SK-N-SH (cell line): ENCODE measurements at regions not wholly inside any gene's neighbourhood (a gene's known extent, or its start where the extent isn't known, plus 50 kb on each side); places are given as distances from the start of the nearest gene placed in this dataset.

Experiments
- CTCF ChIA-PET: fragments of 300-600, 350-600 bp; formaldehyde crosslinking; extraction: SDS; loops from one replicate; lab custom pipeline; 2021; lab: Yijun Ruan, JAX
- POLR2A ChIA-PET: fragments of 350-600 bp; sonication (Branson Sonifier 250); formaldehyde crosslinking; extraction: SDS; loops from one replicate; lab custom pipeline; 2020; ENCODE audit warnings: antibody characterized with exemption, inconsistent platforms; lab: Yijun Ruan, JAX
- DNase-seq: peaks from one replicate; pipeline ENCODE4 v3.0.0; 2012
- H2AFZ ChIP-seq: fragments of 200-600 bp; sonication (generic); 2 replicates; pipeline ENCODE4 v1.8.1; 2016; ENCODE audit warnings: antibody characterized with exemption, mild to moderate bottlenecking, low read depth
- H3F3A ChIP-seq: fragments of 200-600 bp; sonication (generic); replicated peaks from 2 replicates; pipeline ENCODE3; 2016; ENCODE audit warnings: antibody characterized with exemption, mild to moderate bottlenecking; ENCODE audit not compliant: insufficient read depth
- H3K27ac ChIP-seq, 2 experiments: fragments of 200-500 bp in 1 of 2; fragments of 200-600 bp in 1 of 2; sonication (Bioruptor generic) in 1 of 2; sonication (generic), shearing (Covaris generic) in 1 of 2; 2 replicates each; pipeline versions ENCODE4 v1.5.1 to v1.6.1; 2014 to 2016; ENCODE audit warnings: low read depth in 2 of 2, inconsistent platforms in 1 of 2, low read length in 1 of 2, mild to moderate bottlenecking in 1 of 2, mixed read lengths in 1 of 2
- H3K27me3 ChIP-seq: fragments of 200-600 bp; sonication (generic), shearing (Covaris generic); 2 replicates; pipeline ENCODE4 v1.6.1; 2016; ENCODE audit warnings: mixed run types; ENCODE audit not compliant: insufficient read depth
- H3K36me3 ChIP-seq, 2 experiments: fragments of 200-500 bp in 1 of 2; fragments of 200-600 bp in 1 of 2; sonication (Bioruptor generic) in 1 of 2; sonication (generic) in 1 of 2; replicated peaks in 1 of 2; 2 replicates each; pipeline versions ENCODE3 to v1.5.1; 2014 to 2016; ENCODE audit warnings: low read length in 1 of 2, mild to moderate bottlenecking in 1 of 2; ENCODE audit not compliant: insufficient read depth in 2 of 2, control insufficient read depth in 1 of 2
- H3K4me1 ChIP-seq, 2 experiments: fragments of 200-500 bp in 1 of 2; fragments of 200-600 bp in 1 of 2; sonication (Bioruptor generic) in 1 of 2; sonication (generic), shearing (Covaris generic) in 1 of 2; 2 replicates each; pipeline versions ENCODE4 v1.5.1 to v1.6.1; 2014 to 2016; ENCODE audit warnings: low read depth in 1 of 2, low read length in 1 of 2, mixed run types in 1 of 2; ENCODE audit not compliant: insufficient read depth in 2 of 2, control insufficient read depth in 1 of 2
- H3K4me2 ChIP-seq: fragments of 200-600 bp; sonication (generic), shearing (Covaris generic); 2 replicates; pipeline ENCODE4 v1.6.1; 2017; ENCODE audit warnings: mixed run types
- H3K4me3 ChIP-seq, 2 experiments: fragments of 200-500 bp in 1 of 2; fragments of 200-600 bp in 1 of 2; sonication (Bioruptor generic) in 1 of 2; sonication (generic), shearing (Covaris generic) in 1 of 2; 2 replicates each; pipeline versions ENCODE4 v1.5.1 to v1.8.1; 2014 to 2016; ENCODE audit warnings: low read depth in 2 of 2, inconsistent platforms in 1 of 2, low read length in 1 of 2, mild to moderate bottlenecking in 1 of 2, mixed read lengths in 1 of 2, moderate library complexity in 1 of 2
- H3K79me2 ChIP-seq: fragments of 200-600 bp; sonication (generic); 2 replicates; pipeline ENCODE4 v1.8.1; 2017; ENCODE audit warnings: mild to moderate bottlenecking; ENCODE audit not compliant: insufficient read depth
- H3K9ac ChIP-seq: fragments of 200-600 bp; sonication (generic); 2 replicates; pipeline ENCODE4 v1.6.1; 2017; ENCODE audit warnings: mixed run types
- H3K9me2 ChIP-seq: fragments of 200-600 bp; sonication (generic); 2 replicates; pipeline ENCODE4 v1.6.1; 2017; ENCODE audit warnings: mixed run types
- H3K9me3 ChIP-seq: fragments of 200-600 bp; sonication (generic); 2 replicates; pipeline ENCODE4 v1.6.1; 2017; ENCODE audit warnings: mixed run types, mild to moderate bottlenecking, moderate library complexity
- H4K20me1 ChIP-seq: fragments of 200-600 bp; sonication (generic); 2 replicates; pipeline ENCODE4 v1.6.1; 2017; ENCODE audit warnings: mild to moderate bottlenecking, mixed run types; ENCODE audit not compliant: insufficient read depth
- EZH2phosphoT487 ChIP-seq: fragments of 200-600 bp; sonication (generic); IDR thresholded peaks from 2 replicates; pipeline ENCODE4 v1.6.1; 2017; ENCODE audit warnings: low read depth, mixed run types, mild to moderate bottlenecking, antibody characterized with exemption, moderate library complexity, borderline replicate concordance
- GATA2 ChIP-seq: sonication (generic); formaldehyde crosslinking; IDR thresholded peaks from 2 replicates; pipeline ENCODE4 v1.5.0; 2020; ENCODE audit warnings: mild to moderate bottlenecking, missing genetic modification reagents
- IRF3 ChIP-seq: fragments of 150-350 bp; IDR thresholded peaks from 2 replicates; pipeline ENCODE4 v1.6.1; 2016; ENCODE audit warnings: mild to moderate bottlenecking, low read depth, low read length
- JUND ChIP-seq: IDR thresholded peaks from 2 replicates; pipeline ENCODE4 v1.4.0; 2012
- MEF2A ChIP-seq: IDR thresholded peaks from 2 replicates; pipeline ENCODE4 v1.4.0; 2012; ENCODE audit warnings: low read depth, borderline replicate concordance
- NFIC ChIP-seq: IDR thresholded peaks from 2 replicates; pipeline ENCODE4 v1.4.0; 2012; ENCODE audit warnings: borderline replicate concordance
- POLR2AphosphoS5 ChIP-seq: IDR thresholded peaks from 2 replicates; pipeline ENCODE4 v1.6.1; 2012; ENCODE audit warnings: low read depth, low read length
- SMC3 ChIP-seq: IDR thresholded peaks from 2 replicates; pipeline ENCODE4 v1.6.1; 2012; ENCODE audit warnings: low read depth, low read length, improper control_type of control experiment
- TEAD4 ChIP-seq: IDR thresholded peaks from 2 replicates; pipeline ENCODE4 v1.4.0; 2012; ENCODE audit warnings: mild to moderate bottlenecking, borderline replicate concordance; ENCODE audit not compliant: insufficient read depth
- YY1 ChIP-seq: IDR thresholded peaks from 2 replicates; pipeline ENCODE4 v1.4.0; 2012; ENCODE audit warnings: low read depth, mild to moderate bottlenecking
- WGBS: methylation state at CpG from one replicate; pipeline ENCODE4 v1.1.6; 2017; ENCODE audit warnings: low lambda C conversion rate; 5-methylcytosine and 5-hydroxymethylcytosine counted together
- TF ChIP-seq, protein P1 (sequence below): IDR thresholded peaks from 2 replicates; pipeline ENCODE4 v1.6.1; 2012; ENCODE audit warnings: mild to moderate bottlenecking, low read depth, low read length, moderate library complexity
- TF ChIP-seq, protein P2 (sequence below): IDR thresholded peaks from 2 replicates; pipeline ENCODE4; 2012

DNA sequence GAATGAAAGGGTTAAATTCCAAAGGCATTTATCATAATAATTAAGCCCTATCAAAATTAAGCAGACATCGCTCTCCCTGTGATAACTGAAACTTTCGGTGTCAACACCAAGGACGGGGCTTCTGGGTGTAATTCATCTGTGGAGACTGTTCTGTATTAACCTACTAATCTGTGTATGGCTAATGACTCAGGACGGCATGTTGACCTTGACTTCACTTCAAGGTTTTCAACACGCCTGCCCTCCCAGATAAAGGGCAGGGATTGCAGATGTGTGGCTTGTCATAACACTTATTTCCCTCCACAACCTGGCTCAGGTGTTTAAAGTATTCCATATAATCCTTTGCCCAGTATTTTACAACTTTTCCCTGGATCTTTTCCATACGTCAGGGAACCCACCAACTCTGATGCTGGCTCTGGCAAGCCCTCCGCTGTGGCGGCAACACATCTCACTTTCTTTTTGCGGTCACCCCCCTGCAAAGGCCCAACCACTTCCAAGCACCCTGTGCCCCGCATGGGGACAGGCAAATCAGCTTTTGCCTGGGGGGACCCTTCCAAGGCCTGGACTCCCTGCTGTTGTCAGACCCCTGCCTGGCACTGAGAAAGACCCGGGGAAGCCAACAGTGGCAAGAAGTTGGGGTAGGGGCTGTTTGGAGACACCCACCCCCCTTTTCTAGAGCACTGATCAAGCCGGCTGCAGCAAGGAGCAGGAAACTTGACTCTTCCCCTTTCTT is 93.2 kb upstream of the MEF2A start:
- WGBS = 88% methylated on average over 12 of the region's 12 CpGs
- peaks cover 17% of the 10 kb centered on the region for H3F3A ChIP-seq
- CTCF ChIA-PET = no interaction called here

DNA sequence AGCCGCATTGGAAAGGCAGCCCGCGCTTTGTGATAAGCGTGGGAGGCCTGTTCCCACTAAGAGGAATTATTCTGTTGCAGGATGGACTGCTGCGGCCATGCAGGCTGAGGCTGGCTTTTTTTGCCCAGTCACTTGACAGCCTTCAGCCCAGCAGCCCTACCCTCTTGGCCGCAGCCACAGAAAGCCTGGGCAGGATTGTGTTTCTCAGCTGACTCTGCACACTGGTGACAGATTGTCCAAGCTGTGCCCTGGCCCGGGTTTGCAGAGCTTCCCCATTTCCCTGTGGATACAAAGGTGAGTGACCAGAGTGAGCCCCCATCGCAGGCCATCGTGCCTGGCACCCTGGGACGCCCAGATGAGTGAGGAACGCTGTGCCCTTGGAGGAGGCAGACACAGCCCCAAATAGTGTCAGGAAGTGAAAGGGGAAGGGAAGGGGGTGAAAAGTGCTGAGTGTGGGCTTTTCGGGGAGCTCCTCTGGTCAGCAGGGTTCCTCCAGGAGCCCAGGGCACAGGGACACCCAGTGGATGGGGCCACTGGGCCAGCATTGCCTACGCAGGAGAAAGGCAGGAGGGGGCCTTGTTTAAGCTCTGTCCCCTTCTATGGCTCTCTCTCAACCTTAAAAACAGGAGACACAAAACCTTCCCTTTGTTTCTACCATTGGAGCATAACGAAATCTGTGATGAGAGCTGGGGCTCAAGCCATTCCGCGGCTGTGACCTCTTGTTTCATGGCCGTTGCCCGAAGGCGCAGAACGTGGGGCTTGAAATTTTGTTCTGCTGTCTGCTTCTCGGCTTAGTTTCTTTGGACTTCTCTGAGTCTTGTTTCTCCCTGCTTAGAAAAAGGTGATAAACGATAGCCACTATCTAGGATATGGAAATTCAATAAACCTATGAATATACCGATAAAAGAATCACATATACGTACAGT is 91.5 kb upstream of the MEF2A start:
- Histone ChIP-seq H3K4me1 (peaks cover 11 to 16% of the 10 kb centered on the region in 2 experiments; a peak in 3 of 4 replicates), H3F3A (peaks cover 20% of the 10 kb centered on the region), H3K4me3 (no peak overlapping the region), H3K27me3 (no peaks in the 10 kb centered on the region), H2AFZ (no peak overlapping the region), H3K9me2 (no peaks in the 10 kb centered on the region), H3K27ac (no peak overlapping the region), H3K4me2 (no peak overlapping the region), H4K20me1 (no peaks in the 10 kb centered on the region), H3K9ac (no peak overlapping the region), H3K36me3 (no peaks in the 10 kb centered on the region), H3K79me2 (no peaks in the 10 kb centered on the region), H3K9me3 (no peaks in the 10 kb centered on the region)
- 95% methylated on average over 23 of the region's 24 CpGs for WGBS
- no peak for DNase-seq
- POLR2A ChIA-PET = no interaction called here
- TF ChIP-seq EZH2phosphoT487 = no peak
- TF ChIP-seq TEAD4 = no peak
- TF ChIP-seq, protein P1, sequence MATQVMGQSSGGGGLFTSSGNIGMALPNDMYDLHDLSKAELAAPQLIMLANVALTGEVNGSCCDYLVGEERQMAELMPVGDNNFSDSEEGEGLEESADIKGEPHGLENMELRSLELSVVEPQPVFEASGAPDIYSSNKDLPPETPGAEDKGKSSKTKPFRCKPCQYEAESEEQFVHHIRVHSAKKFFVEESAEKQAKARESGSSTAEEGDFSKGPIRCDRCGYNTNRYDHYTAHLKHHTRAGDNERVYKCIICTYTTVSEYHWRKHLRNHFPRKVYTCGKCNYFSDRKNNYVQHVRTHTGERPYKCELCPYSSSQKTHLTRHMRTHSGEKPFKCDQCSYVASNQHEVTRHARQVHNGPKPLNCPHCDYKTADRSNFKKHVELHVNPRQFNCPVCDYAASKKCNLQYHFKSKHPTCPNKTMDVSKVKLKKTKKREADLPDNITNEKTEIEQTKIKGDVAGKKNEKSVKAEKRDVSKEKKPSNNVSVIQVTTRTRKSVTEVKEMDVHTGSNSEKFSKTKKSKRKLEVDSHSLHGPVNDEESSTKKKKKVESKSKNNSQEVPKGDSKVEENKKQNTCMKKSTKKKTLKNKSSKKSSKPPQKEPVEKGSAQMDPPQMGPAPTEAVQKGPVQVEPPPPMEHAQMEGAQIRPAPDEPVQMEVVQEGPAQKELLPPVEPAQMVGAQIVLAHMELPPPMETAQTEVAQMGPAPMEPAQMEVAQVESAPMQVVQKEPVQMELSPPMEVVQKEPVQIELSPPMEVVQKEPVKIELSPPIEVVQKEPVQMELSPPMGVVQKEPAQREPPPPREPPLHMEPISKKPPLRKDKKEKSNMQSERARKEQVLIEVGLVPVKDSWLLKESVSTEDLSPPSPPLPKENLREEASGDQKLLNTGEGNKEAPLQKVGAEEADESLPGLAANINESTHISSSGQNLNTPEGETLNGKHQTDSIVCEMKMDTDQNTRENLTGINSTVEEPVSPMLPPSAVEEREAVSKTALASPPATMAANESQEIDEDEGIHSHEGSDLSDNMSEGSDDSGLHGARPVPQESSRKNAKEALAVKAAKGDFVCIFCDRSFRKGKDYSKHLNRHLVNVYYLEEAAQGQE = no peak
- no peak for TF ChIP-seq SMC3
- TF ChIP-seq IRF3 = no peak
- CTCF ChIA-PET = interaction anchor here (1.0 kb wide), 1 partner anchor 230 kb away, joined by 3 read pairs; no protein-coding TSS in a partner anchor

More for the DNA sequence above, 93.2 kb upstream of the MEF2A start:
- no peaks in the 10 kb centered on the region for H4K20me1 ChIP-seq
- H3K27me3 ChIP-seq = no peaks in the 10 kb centered on the region
- H3K9me2 ChIP-seq = no peaks in the 10 kb centered on the region
- POLR2A ChIA-PET = no interaction called here
- no peak overlapping the region for H2AFZ ChIP-seq
- no peaks in the 10 kb centered on the region for H3K9me3 ChIP-seq
- H3K9ac ChIP-seq = no peak overlapping the region
- H3K4me3 ChIP-seq = no peak overlapping the region
- H3K4me2 ChIP-seq = no peak overlapping the region
- no peaks in the 10 kb centered on the region for H3K36me3 ChIP-seq
- no peak for DNase-seq
- peaks cover 11 to 13% of the 10 kb centered on the region in 2 experiments; a peak in 3 of 4 replicates for H3K4me1 ChIP-seq
- TF ChIP-seq, protein P2, sequence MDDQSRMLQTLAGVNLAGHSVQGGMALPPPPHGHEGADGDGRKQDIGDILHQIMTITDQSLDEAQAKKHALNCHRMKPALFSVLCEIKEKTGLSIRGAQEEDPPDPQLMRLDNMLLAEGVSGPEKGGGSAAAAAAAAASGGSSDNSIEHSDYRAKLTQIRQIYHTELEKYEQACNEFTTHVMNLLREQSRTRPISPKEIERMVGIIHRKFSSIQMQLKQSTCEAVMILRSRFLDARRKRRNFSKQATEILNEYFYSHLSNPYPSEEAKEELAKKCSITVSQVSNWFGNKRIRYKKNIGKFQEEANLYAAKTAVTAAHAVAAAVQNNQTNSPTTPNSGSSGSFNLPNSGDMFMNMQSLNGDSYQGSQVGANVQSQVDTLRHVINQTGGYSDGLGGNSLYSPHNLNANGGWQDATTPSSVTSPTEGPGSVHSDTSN = no peak
- TF ChIP-seq MEF2A (no peak), NFIC (no peak), GATA2 (CRISPR knock-in tag) (no peak), JUND (no peak), YY1 (no peak), POLR2AphosphoS5 (no peak)
- H3K27ac ChIP-seq = no peak overlapping the region
- H3K79me2 ChIP-seq = no peaks in the 10 kb centered on the region
